IMR-90 (cell line): ENCODE measurements at regions not wholly inside any gene's neighbourhood (a gene's known extent, or its start where the extent isn't known, plus 50 kb on each side); places are given as distances from the start of the nearest gene placed in this dataset.

Experiments used
- ATAC-seq: fragments of 200-7000 bp; cut with Tn5 transposase; 2 replicates; pipeline ENCODE4 v1.9.1; 2020; ENCODE audit warnings: low read depth, mild to moderate bottlenecking, moderate library complexity
- BruUV-seq: library from RNA; stranded (reverse); fragments of 400-500 nt; replicated peaks from 2 replicates; lab custom pipeline; 2021; lab: Mats Ljungman, UMichigan
- CTCF ChIA-PET: fragments of 300-600 bp; formaldehyde crosslinking; extraction: SDS; loops from one replicate; lab custom pipeline; 2021; ENCODE audit warnings: antibody characterized with exemption; lab: Yijun Ruan, JAX
- POLR2A ChIA-PET: fragments of 300-600 bp; sonication (Branson Sonifier 250); formaldehyde crosslinking; loops from one replicate; lab custom pipeline; 2022; ENCODE audit warnings: antibody characterized with exemption; ENCODE audit not compliant: unreplicated experiment; lab: Charles Lee
- DNase-seq: peaks from one replicate; pipeline ENCODE4 v3.0.0; 2013
- H2AFZ ChIP-seq: replicated peaks from 2 replicates; pipeline ENCODE3; 2013; ENCODE audit warnings: low read length, mild to moderate bottlenecking; ENCODE audit not compliant: poor library complexity
- H2AK5ac ChIP-seq: 2 replicates; pipeline ENCODE4 v1.6.1; 2013; ENCODE audit warnings: low read depth, low read length, inconsistent platforms
- H2AK9ac ChIP-seq: replicated peaks from 2 replicates; pipeline ENCODE3; 2013; ENCODE audit warnings: mild to moderate bottlenecking, low read depth, low read length, moderate library complexity; ENCODE audit not compliant: poor library complexity
- H2BK120ac ChIP-seq: 2 replicates; pipeline ENCODE4 v1.6.1; 2013; ENCODE audit warnings: low read depth, low read length, inconsistent platforms
- H2BK15ac ChIP-seq: 3 replicates; pipeline ENCODE4 v1.6.1; 2013; ENCODE audit warnings: low read depth, low read length, inconsistent platforms
- H2BK20ac ChIP-seq: 2 replicates; pipeline ENCODE4 v1.6.1; 2013; ENCODE audit warnings: low read depth, mild to moderate bottlenecking, inconsistent platforms, low read length, moderate library complexity
- H2BK5ac ChIP-seq: 2 replicates; pipeline ENCODE4 v1.6.1; 2013; ENCODE audit warnings: mild to moderate bottlenecking, low read depth, low read length, inconsistent platforms; ENCODE audit not compliant: poor library complexity, severe bottlenecking
- H3K14ac ChIP-seq: replicated peaks from 2 replicates; pipeline ENCODE4 v1.6.1; 2013; ENCODE audit warnings: low read depth, low read length, inconsistent platforms
- H3K18ac ChIP-seq: 2 replicates; pipeline ENCODE4 v1.6.1; 2013; ENCODE audit warnings: low read depth, low read length, control low read depth
- H3K23ac ChIP-seq: 2 replicates; pipeline ENCODE4 v1.6.1; 2013; ENCODE audit warnings: low read depth, low read length, inconsistent platforms
- H3K27ac ChIP-seq: 2 replicates; pipeline ENCODE4 v1.5.1; 2013; ENCODE audit warnings: mild to moderate bottlenecking, control low read depth, low read length; ENCODE audit not compliant: insufficient read depth
- H3K27me3 ChIP-seq: 2 replicates; pipeline ENCODE4 v1.6.1; 2013; ENCODE audit warnings: low read length; ENCODE audit not compliant: control insufficient read depth, insufficient read depth
- H3K36me3 ChIP-seq: 2 replicates; pipeline ENCODE4 v1.6.1; 2013; ENCODE audit warnings: low read length, mixed read lengths; ENCODE audit not compliant: control insufficient read depth, insufficient read depth
- H3K4ac ChIP-seq: 2 replicates; pipeline ENCODE4 v1.6.1; 2013; ENCODE audit warnings: low read depth, low read length, inconsistent platforms
- H3K4me1 ChIP-seq: 2 replicates; pipeline ENCODE4 v1.6.1; 2013; ENCODE audit warnings: low read length, mixed read lengths; ENCODE audit not compliant: control insufficient read depth, insufficient read depth
- H3K4me2 ChIP-seq: 2 replicates; pipeline ENCODE4 v1.6.1; 2013; ENCODE audit warnings: low read depth, mild to moderate bottlenecking, control low read depth, low read length, moderate library complexity
- H3K4me3 ChIP-seq: 2 replicates; pipeline ENCODE4 v1.5.1; 2013; ENCODE audit warnings: low read depth, mild to moderate bottlenecking, control low read depth, low read length, moderate library complexity; ENCODE audit not compliant: insufficient read depth
- H3K56ac ChIP-seq: 2 replicates; pipeline ENCODE4 v1.6.1; 2013; ENCODE audit warnings: low read length, inconsistent platforms; ENCODE audit not compliant: insufficient read depth; ENCODE audit errors: extremely low read depth
- H3K79me1 ChIP-seq, 2 experiments: 2 replicates each; pipeline ENCODE4 v1.6.1; 2013; ENCODE audit warnings: low read length in 2 of 2, inconsistent platforms in 1 of 2, low read depth in 1 of 2
- H3K9ac ChIP-seq: 2 replicates; pipeline ENCODE4 v1.6.1; 2013; ENCODE audit warnings: low read depth, low read length, control low read depth
- H3K9me1 ChIP-seq: 2 replicates; pipeline ENCODE4 v1.6.1; 2013; ENCODE audit warnings: low read length, inconsistent platforms; ENCODE audit not compliant: insufficient read depth
- H3K9me3 ChIP-seq: 2 replicates; pipeline ENCODE4 v1.6.1; 2013; ENCODE audit warnings: low read length; ENCODE audit not compliant: control insufficient read depth, insufficient read depth
- H4K20me1 ChIP-seq: 2 replicates; pipeline ENCODE4 v1.6.1; 2013; ENCODE audit warnings: low read length, inconsistent platforms; ENCODE audit not compliant: insufficient read depth
- H4K5ac ChIP-seq: 2 replicates; pipeline ENCODE4 v1.6.1; 2013; ENCODE audit warnings: mild to moderate bottlenecking, low read depth, low read length, control low read depth
- H4K8ac ChIP-seq, 2 experiments: 2 replicates each; pipeline ENCODE4 v1.6.1; 2013; ENCODE audit warnings: low read depth in 2 of 2, low read length in 2 of 2, control low read depth in 1 of 2, inconsistent platforms in 1 of 2
- H4K91ac ChIP-seq: 2 replicates; pipeline ENCODE4 v1.6.1; 2013; ENCODE audit warnings: low read depth, low read length, inconsistent platforms; ENCODE audit not compliant: insufficient read depth
- BHLHE40 ChIP-seq: fragments of 150-350 bp; IDR thresholded peaks from 2 replicates; pipeline ENCODE4 v1.6.1; 2016; ENCODE audit warnings: mild to moderate bottlenecking, low read depth, low read length
- CEBPB ChIP-seq: IDR thresholded peaks from 2 replicates; pipeline ENCODE4 v1.6.1; 2012; ENCODE audit warnings: low read depth, low read length, improper control_type of control experiment
- MAFK ChIP-seq: IDR thresholded peaks from 2 replicates; pipeline ENCODE4 v1.6.1; 2012; ENCODE audit warnings: low read depth, low read length, improper control_type of control experiment
- MXI1 ChIP-seq: IDR thresholded peaks from 2 replicates; pipeline ENCODE4 v1.6.1; 2012; ENCODE audit warnings: low read depth, mild to moderate bottlenecking, low read length, moderate library complexity, borderline replicate concordance
- RAD21 ChIP-seq: IDR thresholded peaks from 2 replicates; pipeline ENCODE4 v1.6.1; 2012; ENCODE audit warnings: low read length, improper control_type of control experiment
- RFX5 ChIP-seq: IDR thresholded peaks from 2 replicates; pipeline ENCODE4 v1.8.0; 2012; ENCODE audit warnings: low read depth, mild to moderate bottlenecking, low read length, moderate library complexity
- USF2 ChIP-seq: fragments of 150-350 bp; IDR thresholded peaks from 2 replicates; pipeline ENCODE4 v1.6.1; 2017; ENCODE audit warnings: mild to moderate bottlenecking, antibody characterized with exemption, low read length, low read depth
- WGBS, 2 experiments: methylation state at CpG; one replicate each; pipeline versions ENCODE4 v1.1.5 to v1.1.7; 2013; ENCODE audit warnings: missing lambda C conversion rate in 2 of 2; ENCODE audit not compliant: insufficient read length in 1 of 2; ENCODE audit errors: extremely low coverage in 2 of 2; 5-methylcytosine and 5-hydroxymethylcytosine counted together
- dilution Hi-C: fragments of 300-500 bp; cut with HindIII; formaldehyde crosslinking; loops from one replicate; pipeline ENCODE4 v1.14.3; 2018; ENCODE audit warnings: low sequenced_read_pairs; ENCODE audit not compliant: unreplicated experiment
- in situ Hi-C: fragments of 300-500 bp; cut with MboI; formaldehyde crosslinking; loops from 3 replicates; pipeline ENCODE4 v1.14.3; 2019; ENCODE audit warnings: low sequenced_read_pairs, inconsistent platforms, mixed read lengths
- intact Hi-C: fragments of 100-400 bp; cut with micrococcal nuclease; formaldehyde crosslinking; loops from 2 replicates; pipeline ENCODE4 v1.10.0; 2022

GRCh38 chr6:111980143-111980542 is 73.8 kb upstream of the CCN6 start:
- no peak overlapping the region for H3K9ac ChIP-seq
- intact Hi-C loops (no loop called here), in situ Hi-C loops (no loop called here)

More at GRCh38 chr6:111980143-111980542, 73.8 kb upstream of the CCN6 start:
- Histone ChIP-seq H3K14ac (peak overlapping the region; percentile 78), H3K4me2 (no peak overlapping the region), H2AK9ac (peak overlapping the region; percentile 53), H2AK5ac (peak overlapping the region; percentile 36), H3K4ac (peak overlapping the region; percentile 29), H3K56ac (no peak overlapping the region), H3K4me3 (no peak overlapping the region), H4K8ac (peak overlapping the region in 1 of 2 experiments; percentile 66; a peak in 3 of 4 replicates), H3K23ac (0 out of 2 replicates have a peak overlapping the region, but pooled peaks have one; percentile 36), H3K9me1 (peaks cover 13% of the 10 kb centered on the region), H3K18ac (peak overlapping the region; percentile 57), H3K9me3 (no peaks in the 10 kb centered on the region), H3K79me1 (no peaks in the 10 kb centered on the region; a peak in 1 of 4 replicates), H3K4me1 (peaks cover 16% of the 10 kb centered on the region), H3K27ac (no peak overlapping the region), H3K36me3 (no peaks in the 10 kb centered on the region), H2BK20ac (peak overlapping the region; percentile 11; the same call in 1 of the 2 replicates), H2AFZ (peak overlapping the region; percentile 55), H3K27me3 (no peaks in the 10 kb centered on the region), H2BK5ac (peak overlapping the region; percentile 5), H4K20me1 (no peaks in the 10 kb centered on the region), H4K5ac (peak overlapping the region; percentile 6; the same call in 1 of the 2 replicates), H4K91ac (no peak overlapping the region), H2BK15ac (peak overlapping the region; percentile 62; the same call in 2 of the 3 replicates), H2BK120ac (peak overlapping the region; percentile 45; the same call in 1 of the 2 replicates)
- dilution Hi-C loops = no loop called here
- ATAC-seq (peak; percentile 55), DNase-seq (peak; percentile 73)
- ChIA-PET CTCF (no interaction called here), POLR2A (no interaction called here)
- TF ChIP-seq USF2 (no peak), MXI1 (no peak), BHLHE40 (no peak), RFX5 (no peak), RAD21 (no peak), MAFK (no peak), CEBPB (no peak)
- WGBS, 2 experiments = no CpG with 5 or more reads among the region's 6 CpGs
- BruUV-seq = no TSS peak
